Renal cortical epithelial cell (primary cell): ENCODE measurements at regions not wholly inside any gene's neighbourhood (a gene's known extent, or its start where the extent isn't known, plus 50 kb on each side); places are given as distances from the start of the nearest gene placed in this dataset.

Source experiments
- DNase-seq: peaks from one replicate; pipeline ENCODE4 v3.0.0-alpha.2; 2011; ENCODE audit warnings: low read depth

- no peak for DNase-seq
Observed at GRCh38 chr5:88979244-88979643, 96.3 kb upstream of the MEF2C start.

GRCh38 chr5:88976914-88977313, 93.9 kb upstream of the MEF2C start:
- no peak for DNase-seq

- no peak for DNase-seq
Observed at GRCh38 chr5:88967633-88968585, 84.9 kb upstream of the MEF2C start.

- DNase-seq: no peak
Observed at GRCh38 chr5:88964831-88965230, 81.8 kb upstream of the MEF2C start.

GRCh38 chr5:88957013-88957412, 74.0 kb upstream of the MEF2C start:
- DNase-seq: no peak

GRCh38 chr5:88956416-88956815, 73.4 kb upstream of the MEF2C start:
- DNase-seq: peak; percentile 16

- DNase-seq: no peak
Observed at GRCh38 chr5:88955403-88955802, 72.4 kb upstream of the MEF2C start.

GRCh38 chr5:88954511-88954910, 71.5 kb upstream of the MEF2C start:
- no peak for DNase-seq

- no peak for DNase-seq
Observed at GRCh38 chr5:88952996-88953643, 70.1 kb upstream of the MEF2C start.

GRCh38 chr5:88952344-88952743, 69.4 kb upstream of the MEF2C start:
- DNase-seq: peak; percentile 42

GRCh38 chr5:88951457-88951856, 68.5 kb upstream of the MEF2C start:
- no peak for DNase-seq

- DNase-seq: no peak
Observed at GRCh38 chr5:88948746-88949600, 66.0 kb upstream of the MEF2C start.

GRCh38 chr5:88944751-88945531, 62.0 kb upstream of the MEF2C start:
- DNase-seq: peak; percentile 64

- no peak for DNase-seq
Observed at GRCh38 chr5:88941581-88941980, 58.6 kb upstream of the MEF2C start.

GRCh38 chr5:88940713-88941112, 57.7 kb upstream of the MEF2C start:
- DNase-seq: no peak

GRCh38 chr5:88939300-88939699, 56.3 kb upstream of the MEF2C start:
- no peak for DNase-seq

- DNase-seq: no peak
Observed at GRCh38 chr5:88938488-88938887, 55.5 kb upstream of the MEF2C start.

GRCh38 chr5:88937406-88937805, 54.4 kb upstream of the MEF2C start:
- no peak for DNase-seq

GRCh38 chr5:88934439-88934838, 51.5 kb upstream of the MEF2C start:
- DNase-seq: no peak
